ENCODE measurements at regions not wholly inside any gene's neighbourhood (a gene's known extent, or its start where the extent isn't known, plus 50 kb on each side); places are given as distances from the start of the nearest gene placed in this dataset.
"Not testable (repeated sequence)": the region's sequence is repeated elsewhere in the genome, so short reads cannot be mapped to it uniquely, and the experiment has no call there.

DNA sequence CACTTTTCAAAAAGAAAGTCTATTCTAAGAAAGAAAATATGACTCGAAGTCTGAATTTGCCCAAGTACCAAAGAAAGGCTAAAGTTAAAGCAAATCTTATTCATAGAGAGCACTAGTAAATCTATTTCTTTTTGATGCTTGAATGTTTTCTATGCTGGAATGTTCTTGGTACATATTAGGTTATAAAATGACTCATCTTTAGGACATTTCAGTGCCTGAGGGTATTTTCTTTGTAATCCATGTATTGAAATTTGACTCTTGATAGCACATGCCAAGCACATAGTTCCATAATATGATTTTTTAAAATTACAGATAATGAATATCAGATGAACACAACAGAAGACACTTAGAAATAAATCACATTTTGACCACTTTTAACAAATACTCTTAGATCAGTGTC, 232.8 kb downstream of the TRIML1 start:
- DNase-seq (ENCODE audit: low spot score): peak; percentile 46

GRCh38 chr4:188372829-188373228, 233.6 kb downstream of the TRIML1 start:
- DNase-seq (ENCODE audit: low spot score): peak; percentile 66

DNA sequence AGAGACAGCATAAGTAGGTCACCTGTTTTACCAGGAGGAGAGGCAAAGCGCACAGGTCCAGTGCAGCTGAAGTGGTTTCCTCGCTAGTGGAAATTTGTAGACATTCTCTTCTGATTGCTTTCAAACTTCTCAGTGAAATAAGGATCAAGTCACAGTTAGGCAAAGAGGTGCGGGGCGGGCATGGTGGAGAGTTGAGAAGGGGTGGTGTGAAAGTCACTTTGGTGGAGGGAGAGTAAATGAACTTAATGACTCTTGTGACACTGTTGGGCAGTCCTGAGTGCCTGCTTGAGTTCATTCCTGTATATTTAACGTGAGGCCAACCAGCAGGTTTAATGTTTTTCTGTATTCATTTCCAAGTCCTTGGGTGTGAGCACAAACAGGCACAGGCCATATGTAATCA, 235.6 kb downstream of the TRIML1 start:
- no peak for DNase-seq (ENCODE audit: low spot score)

GRCh38 chr4:188377816-188378215, 238.6 kb downstream of the TRIML1 start:
- DNase-seq (ENCODE audit: low spot score): no peak

DNA sequence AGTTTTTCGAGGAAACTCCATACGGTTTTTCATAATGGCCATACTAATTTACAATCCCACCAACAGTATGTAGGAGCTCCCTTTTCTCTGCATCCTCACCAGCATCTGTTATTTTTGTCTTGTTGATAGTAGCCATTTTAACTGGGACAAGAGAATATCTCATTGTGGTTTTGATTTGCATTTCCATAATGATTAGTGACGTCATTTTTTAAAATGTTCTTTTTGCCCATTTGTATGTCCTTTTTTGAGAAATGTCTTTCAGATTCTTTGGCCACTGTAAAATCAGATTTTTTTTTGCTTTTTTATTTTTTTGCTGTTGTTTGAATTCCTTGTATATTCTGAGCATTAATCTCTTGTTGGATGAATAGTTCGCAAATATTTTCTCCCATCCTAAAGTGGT, 243.9 kb downstream of the TRIML1 start:
- no peak for DNase-seq (ENCODE audit: low spot score)

DNA sequence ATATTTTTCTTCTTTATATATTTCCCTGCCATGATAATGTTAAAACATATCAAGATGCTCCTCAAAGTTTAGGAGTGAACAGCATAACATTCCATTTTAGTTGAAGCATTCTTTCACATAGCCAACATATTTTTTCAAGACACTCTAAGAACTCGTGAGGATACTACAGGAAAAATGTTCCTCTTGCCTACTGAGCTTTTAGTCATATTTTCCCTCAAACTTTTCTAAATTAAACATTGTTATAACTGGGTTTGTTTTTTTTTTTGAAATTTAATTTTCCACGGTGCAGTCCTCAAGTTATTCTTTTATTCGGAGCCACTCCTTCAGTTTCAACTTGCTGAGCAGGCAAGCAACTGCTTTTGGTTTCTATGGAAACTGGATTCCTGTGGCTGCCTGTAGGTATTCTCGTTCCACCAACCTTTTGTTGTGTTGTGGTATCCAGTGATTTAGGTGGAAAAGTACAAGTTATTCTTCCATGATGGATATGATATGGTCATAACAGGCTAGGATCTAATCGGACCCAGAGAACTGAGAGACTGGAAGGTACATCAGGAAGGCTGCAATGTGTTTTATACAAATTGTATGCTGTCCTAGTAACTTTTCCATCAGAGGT, 248.0 kb downstream of the TRIML1 start:
- peak; percentile 46 for DNase-seq (ENCODE audit: low spot score)

DNA sequence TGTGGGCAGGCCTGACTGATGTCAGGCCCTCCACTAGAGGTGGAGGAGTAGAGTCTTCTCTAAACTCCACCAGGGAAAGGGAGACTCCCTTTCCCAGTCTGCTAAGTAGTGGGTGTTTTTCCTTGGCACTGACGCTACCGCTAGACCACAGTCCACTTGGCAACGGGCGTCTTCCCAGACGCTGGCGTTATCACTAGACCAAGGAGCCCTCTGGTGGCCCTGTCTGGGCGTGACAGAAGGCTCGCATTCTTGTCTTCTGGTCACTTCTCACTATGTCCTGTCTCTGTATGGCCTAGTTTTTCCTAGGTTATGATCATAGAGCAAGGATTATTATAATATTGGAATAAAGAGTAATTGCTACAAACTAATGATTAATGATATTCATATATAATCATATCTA, 252.1 kb downstream of the TRIML1 start:
- DNase-seq (ENCODE audit: low spot score): not testable (repeated sequence)

- no peak for DNase-seq (ENCODE audit: low spot score)
These were observed 256.8 kb downstream of the TRIML1 start for GRCh38 chr4:188396037-188396436.

GRCh38 chr4:188399834-188400233, 260.6 kb downstream of the TRIML1 start:
- peak; percentile 81 for DNase-seq (ENCODE audit: low spot score)

GRCh38 chr4:188400451-188400850, 261.2 kb downstream of the TRIML1 start:
- DNase-seq (ENCODE audit: low spot score): no peak

- no peak for DNase-seq (ENCODE audit: low spot score)
These were observed 264.0 kb downstream of the TRIML1 start for GRCh38 chr4:188403272-188403671.

DNA sequence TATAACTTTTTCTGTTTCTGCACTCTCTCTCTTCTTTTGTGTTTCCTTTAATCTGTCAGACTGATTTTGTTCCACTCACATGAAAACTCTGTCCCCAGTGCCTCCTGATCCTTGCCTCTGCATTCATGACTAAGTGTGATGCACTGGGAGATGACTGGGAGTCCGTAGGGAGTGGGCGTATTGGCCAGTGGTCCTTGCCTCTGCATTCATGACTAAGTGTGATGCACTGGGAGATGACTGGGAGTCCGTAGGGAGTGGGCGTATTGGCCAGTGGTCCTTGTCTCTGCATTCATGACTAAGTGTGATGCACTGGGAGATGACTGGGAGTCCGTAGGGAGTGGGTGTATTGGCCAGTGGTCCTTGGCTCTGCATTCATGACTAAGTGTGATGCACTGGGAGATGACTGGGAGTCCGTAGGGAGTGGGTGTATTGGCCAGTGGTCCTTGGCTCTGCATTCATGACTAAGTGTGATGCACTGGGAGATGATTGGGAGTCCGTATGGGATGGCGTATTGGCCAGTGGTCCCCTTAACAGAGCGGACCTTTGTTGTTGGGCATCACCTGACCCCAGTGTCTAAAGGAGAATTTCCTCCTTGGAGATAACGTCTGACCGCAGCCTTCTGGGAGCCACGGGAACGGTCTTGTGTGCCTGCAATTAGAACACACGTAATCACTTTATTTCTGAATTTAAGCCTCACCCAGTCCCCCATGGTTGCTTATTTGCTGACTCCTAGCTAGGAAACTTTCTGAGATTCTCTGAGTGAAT, 266.0 kb downstream of the TRIML1 start:
- not testable (repeated sequence) for DNase-seq (ENCODE audit: low spot score)

DNA sequence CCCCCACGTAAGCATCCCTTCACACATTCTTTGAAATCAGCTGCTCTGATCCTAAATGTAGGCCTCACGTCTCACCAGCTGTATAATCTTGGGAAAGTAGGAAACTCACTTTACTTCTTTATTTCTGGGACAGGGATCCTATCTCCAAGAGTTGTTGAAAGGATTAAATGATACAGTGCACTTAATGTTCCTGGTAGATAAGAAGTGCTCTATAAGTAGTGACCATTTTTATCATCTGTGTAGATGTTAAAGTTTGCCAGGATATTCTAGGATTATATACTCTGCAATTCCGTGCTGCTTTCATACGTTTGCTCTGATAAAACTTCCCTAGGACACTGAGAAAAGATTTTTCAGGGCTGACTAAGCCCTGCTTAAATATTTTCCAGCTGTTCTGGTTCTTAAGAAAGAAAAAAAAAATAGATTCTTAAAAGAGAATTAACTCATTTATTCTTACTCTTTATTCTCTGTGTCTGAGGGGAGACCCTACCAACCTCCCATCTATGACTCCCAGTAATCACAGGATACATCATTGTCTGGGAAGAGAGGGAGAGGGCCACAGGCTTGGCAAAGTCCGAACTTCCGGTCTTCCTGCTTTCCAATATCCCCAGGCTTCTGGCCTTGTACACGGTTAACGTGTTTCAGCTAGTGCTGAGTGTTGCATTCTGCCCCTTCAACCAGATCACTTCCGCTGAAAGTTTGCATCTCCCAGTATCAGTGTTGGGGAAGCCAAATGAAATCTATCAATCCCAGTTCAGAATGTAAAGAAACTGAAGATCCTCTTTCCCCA, 269.2 kb downstream of the TRIML1 start:
- peak; percentile 94 for DNase-seq (ENCODE audit: low spot score)

- DNase-seq (ENCODE audit: low spot score): no peak
These were observed 270.6 kb downstream of the TRIML1 start for GRCh38 chr4:188409851-188410250.

GRCh38 chr4:188411805-188412204, 272.6 kb downstream of the TRIML1 start:
- no peak for DNase-seq (ENCODE audit: low spot score)

DNA sequence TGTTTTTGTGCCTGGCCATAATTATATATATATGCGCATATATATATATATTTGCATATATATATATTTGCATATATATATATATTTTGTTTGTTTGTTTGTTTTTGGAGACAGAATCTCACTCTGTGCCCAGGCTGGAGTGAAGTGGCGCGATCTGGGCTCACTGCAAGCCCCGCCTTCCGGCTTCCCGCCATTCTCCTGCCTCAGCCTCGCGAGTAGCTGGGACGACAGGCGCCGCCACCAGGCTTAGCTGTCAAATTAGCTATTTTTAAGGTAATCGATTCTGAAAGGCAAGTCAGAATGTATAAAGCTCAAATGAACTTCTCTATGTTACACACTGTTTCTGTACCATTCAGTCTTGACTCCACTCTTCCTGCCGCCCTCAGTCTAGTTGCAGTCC, 273.3 kb downstream of the TRIML1 start:
- DNase-seq (ENCODE audit: low spot score): no peak

- DNase-seq (ENCODE audit: low spot score): no peak
These were observed 275.2 kb downstream of the TRIML1 start for GRCh38 chr4:188414441-188414840.

DNA sequence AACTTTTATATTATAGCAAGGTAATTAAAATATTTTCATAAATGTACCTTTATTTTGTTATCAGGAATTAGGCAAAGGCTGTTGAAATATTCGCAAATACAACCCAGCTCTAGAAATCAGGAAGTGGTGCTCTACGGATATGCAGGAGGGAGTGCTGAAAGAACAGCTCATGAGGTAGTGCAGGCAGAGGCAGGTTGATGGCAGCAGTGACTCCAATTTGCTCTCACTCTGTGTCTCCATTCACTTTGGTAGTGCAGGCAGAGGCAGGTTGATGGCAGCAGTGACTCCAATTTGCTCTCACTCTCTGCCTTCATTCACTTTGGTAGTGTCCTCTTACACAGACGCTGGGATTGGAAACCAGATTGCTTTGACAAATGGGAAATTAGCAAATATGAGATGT, 277.9 kb downstream of the TRIML1 start:
- DNase-seq (ENCODE audit: low spot score): no peak

DNA sequence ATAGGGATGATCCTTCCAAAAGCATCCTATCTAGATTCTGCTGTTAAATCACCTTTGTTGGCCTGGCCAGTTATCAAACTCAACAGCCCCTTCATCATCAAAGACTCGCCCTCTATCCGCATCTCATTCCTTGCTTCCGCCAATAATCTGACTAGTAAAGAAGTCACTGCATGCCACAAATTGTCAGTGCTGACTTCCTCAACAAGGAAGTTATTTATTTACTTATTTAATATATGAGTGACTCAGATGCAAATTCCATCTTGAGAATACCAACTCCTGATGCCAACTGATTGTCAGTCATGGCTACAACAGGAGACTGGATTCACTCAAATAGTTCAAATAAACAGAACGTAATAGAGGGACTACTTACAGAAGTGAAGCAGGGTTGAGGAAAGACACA, 283.8 kb downstream of the TRIML1 start:
- DNase-seq (ENCODE audit: low spot score): no peak

DNA sequence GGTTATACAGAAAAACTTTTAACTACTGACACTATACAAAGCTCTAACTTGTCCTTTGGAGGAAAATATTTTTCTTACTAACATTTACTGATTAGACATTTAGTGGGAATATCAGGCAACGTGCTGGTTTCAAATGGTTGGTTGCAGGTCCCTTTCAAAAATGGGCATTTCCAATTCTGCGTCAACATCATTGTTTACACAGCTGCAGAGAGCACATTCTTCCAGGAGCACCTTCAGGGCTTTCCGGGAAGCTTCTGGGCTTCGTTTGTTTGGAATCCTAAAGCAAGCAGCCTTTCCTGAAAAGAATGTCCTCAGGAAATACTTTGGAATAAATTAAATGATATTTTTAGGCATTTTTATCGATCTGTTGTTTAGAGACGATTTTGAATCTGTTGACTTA, 289.7 kb downstream of the TRIML1 start:
- no peak for DNase-seq (ENCODE audit: low spot score)

GRCh38 chr4:188429965-188430364, 290.7 kb downstream of the TRIML1 start:
- DNase-seq (ENCODE audit: low spot score): no peak

DNA sequence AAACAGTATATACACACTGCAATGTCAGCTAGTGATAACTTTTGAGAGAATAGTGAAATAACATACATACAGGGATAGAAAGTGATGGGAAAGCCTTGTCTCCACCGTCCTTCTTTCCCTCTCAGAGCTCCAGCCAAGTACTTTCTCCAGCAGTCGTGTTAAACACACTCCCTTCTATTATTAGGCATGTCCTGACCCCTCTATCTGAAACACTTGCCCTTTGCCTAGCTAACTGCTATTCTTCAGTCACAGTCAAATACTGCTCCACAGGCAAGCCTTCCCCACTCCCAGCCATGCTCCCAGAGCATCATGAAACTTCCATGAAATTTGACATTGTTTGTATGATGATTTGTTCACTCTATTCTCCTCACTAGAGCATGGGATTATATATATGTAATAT, 291.1 kb downstream of the TRIML1 start:
- no peak for DNase-seq (ENCODE audit: low spot score)

GRCh38 chr4:188432328-188432727, 293.1 kb downstream of the TRIML1 start:
- no peak for DNase-seq (ENCODE audit: low spot score)
